Neural crest cell (in vitro differentiated cells): ENCODE measurements at regions not wholly inside any gene's neighbourhood (a gene's known extent, or its start where the extent isn't known, plus 50 kb on each side); places are given as distances from the start of the nearest gene placed in this dataset.

Source experiments
- DNase-seq: peaks from one replicate; pipeline ENCODE4 v3.0.0; 2021; ENCODE audit warnings: low read depth, mixed read lengths, low spot score
- H3K27ac Mint-ChIP-seq: one replicate; pipeline ENCODE4 v1.8.0; 2021; ENCODE audit warnings: mild to moderate bottlenecking, mixed read lengths; ENCODE audit not compliant: unreplicated experiment
- H3K27me3 Mint-ChIP-seq: 2 replicates; pipeline ENCODE4 v1.8.0; 2021; ENCODE audit warnings: low read depth, mild to moderate bottlenecking, mixed read lengths
- H3K36me3 Mint-ChIP-seq: 2 replicates; pipeline ENCODE4 v1.8.0; 2021; ENCODE audit warnings: low read depth, mild to moderate bottlenecking, mixed read lengths
- H3K4me1 Mint-ChIP-seq: 2 replicates; pipeline ENCODE4 v1.8.0; 2021; ENCODE audit warnings: mixed read lengths
- H3K4me3 Mint-ChIP-seq: one replicate; pipeline ENCODE4 v1.8.0; 2021; ENCODE audit warnings: mild to moderate bottlenecking, mixed read lengths
- H3K9me3 Mint-ChIP-seq: 2 replicates; pipeline ENCODE4 v1.8.0; 2021; ENCODE audit warnings: mixed read lengths
- TF ChIP-seq, protein P1 (sequence below): fragments of 200-600 bp; sonication (generic); conservative IDR thresholded peaks from 2 replicates; pipeline ENCODE4 v1.5.0; 2021; ENCODE audit warnings: antibody characterized with exemption, mild to moderate bottlenecking

GRCh38 chr15:57821826-57822225, 115.3 kb downstream of the POLR2M start:
- TF ChIP-seq, protein P1, sequence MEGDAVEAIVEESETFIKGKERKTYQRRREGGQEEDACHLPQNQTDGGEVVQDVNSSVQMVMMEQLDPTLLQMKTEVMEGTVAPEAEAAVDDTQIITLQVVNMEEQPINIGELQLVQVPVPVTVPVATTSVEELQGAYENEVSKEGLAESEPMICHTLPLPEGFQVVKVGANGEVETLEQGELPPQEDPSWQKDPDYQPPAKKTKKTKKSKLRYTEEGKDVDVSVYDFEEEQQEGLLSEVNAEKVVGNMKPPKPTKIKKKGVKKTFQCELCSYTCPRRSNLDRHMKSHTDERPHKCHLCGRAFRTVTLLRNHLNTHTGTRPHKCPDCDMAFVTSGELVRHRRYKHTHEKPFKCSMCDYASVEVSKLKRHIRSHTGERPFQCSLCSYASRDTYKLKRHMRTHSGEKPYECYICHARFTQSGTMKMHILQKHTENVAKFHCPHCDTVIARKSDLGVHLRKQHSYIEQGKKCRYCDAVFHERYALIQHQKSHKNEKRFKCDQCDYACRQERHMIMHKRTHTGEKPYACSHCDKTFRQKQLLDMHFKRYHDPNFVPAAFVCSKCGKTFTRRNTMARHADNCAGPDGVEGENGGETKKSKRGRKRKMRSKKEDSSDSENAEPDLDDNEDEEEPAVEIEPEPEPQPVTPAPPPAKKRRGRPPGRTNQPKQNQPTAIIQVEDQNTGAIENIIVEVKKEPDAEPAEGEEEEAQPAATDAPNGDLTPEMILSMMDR: no peak
- Mint-ChIP-seq H3K36me3 (no peaks in the 10 kb centered on the region), H3K9me3 (peaks cover 7% of the 10 kb centered on the region), H3K27ac (no peak overlapping the region), H3K4me3 (no peak overlapping the region), H3K4me1 (no peaks in the 10 kb centered on the region), H3K27me3 (no peaks in the 10 kb centered on the region)
- DNase-seq: no peak

GRCh38 chr15:57823325-57823882, 116.9 kb downstream of the POLR2M start:
- no peaks in the 10 kb centered on the region for H3K27me3 Mint-ChIP-seq
- H3K27ac Mint-ChIP-seq: no peak overlapping the region
- H3K4me1 Mint-ChIP-seq: no peaks in the 10 kb centered on the region

DNA sequence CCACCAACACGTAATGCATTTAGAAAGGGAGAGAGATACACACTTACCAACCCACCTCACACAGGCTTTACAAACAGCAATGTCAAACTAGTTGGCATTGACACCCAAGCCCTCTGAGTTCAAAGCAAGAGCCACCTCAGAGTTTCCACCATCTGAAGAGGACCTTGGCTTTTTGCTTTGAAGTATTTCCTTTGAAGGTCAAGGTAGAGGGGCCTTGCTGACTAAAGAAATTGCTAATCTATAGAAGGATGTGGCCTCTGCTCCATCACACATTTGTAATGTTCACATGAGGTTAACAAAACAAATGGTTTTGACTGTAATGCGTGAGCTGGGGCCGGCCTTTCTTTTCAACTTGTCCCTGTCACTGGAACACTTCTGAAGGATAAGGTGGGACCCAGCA, 117.7 kb downstream of the POLR2M start:
- no peak overlapping the region for H3K4me3 Mint-ChIP-seq
- no peak for DNase-seq
- H3K36me3 Mint-ChIP-seq: no peaks in the 10 kb centered on the region
- H3K9me3 Mint-ChIP-seq: no peaks in the 10 kb centered on the region
- H3K27ac Mint-ChIP-seq: no peak overlapping the region
- TF ChIP-seq, protein P1: no peak
- H3K27me3 Mint-ChIP-seq: no peaks in the 10 kb centered on the region
- H3K4me1 Mint-ChIP-seq: no peaks in the 10 kb centered on the region

More at GRCh38 chr15:57823325-57823882, 116.9 kb downstream of the POLR2M start:
- TF ChIP-seq, protein P1: no peak
- no peak for DNase-seq
- H3K9me3 Mint-ChIP-seq: peaks cover 3% of the 10 kb centered on the region
- H3K36me3 Mint-ChIP-seq: no peaks in the 10 kb centered on the region
- H3K4me3 Mint-ChIP-seq: no peak overlapping the region

- Mint-ChIP-seq H3K9me3 (no peaks in the 10 kb centered on the region), H3K27ac (no peak overlapping the region), H3K4me1 (no peaks in the 10 kb centered on the region), H3K4me3 (no peak overlapping the region), H3K27me3 (no peaks in the 10 kb centered on the region), H3K36me3 (no peaks in the 10 kb centered on the region)
- TF ChIP-seq, protein P1: no peak
- DNase-seq: no peak
These were observed 120.5 kb downstream of the POLR2M start for GRCh38 chr15:57827021-57827420.

DNA sequence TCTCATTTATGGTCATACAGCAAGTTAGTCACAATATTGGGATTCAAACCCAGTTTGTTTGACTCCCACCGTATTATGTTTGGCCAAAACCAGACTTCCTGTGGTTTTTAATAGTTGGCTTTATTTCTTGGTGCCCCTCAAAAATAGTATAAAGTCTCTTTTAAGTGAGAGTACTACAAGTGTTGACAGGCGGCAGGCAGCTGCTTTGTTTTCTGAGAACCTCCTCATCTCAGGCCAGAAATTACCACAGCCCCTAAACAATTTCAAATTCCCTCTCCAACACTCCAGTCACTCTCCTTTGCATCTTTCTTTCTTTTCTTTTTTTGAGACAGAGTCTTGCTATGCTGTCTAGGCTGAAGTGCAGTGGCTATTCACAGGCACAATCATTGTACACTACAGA, 121.5 kb downstream of the POLR2M start:
- TF ChIP-seq, protein P1: no peak
- peaks cover 3% of the 10 kb centered on the region for H3K27me3 Mint-ChIP-seq
- no peak overlapping the region for H3K27ac Mint-ChIP-seq
- H3K4me3 Mint-ChIP-seq: no peak overlapping the region
- no peaks in the 10 kb centered on the region for H3K4me1 Mint-ChIP-seq
- no peaks in the 10 kb centered on the region for H3K9me3 Mint-ChIP-seq
- no peak for DNase-seq
- no peaks in the 10 kb centered on the region for H3K36me3 Mint-ChIP-seq
